IMR-90 (cell line): ENCODE measurements at regions not wholly inside any gene's neighbourhood (a gene's known extent, or its start where the extent isn't known, plus 50 kb on each side); places are given as distances from the start of the nearest gene placed in this dataset.

Experiments used
- BHLHE40 ChIP-seq: fragments of 150-350 bp; IDR thresholded peaks from 2 replicates; pipeline ENCODE4 v1.6.1; 2016; ENCODE audit warnings: mild to moderate bottlenecking, low read depth, low read length
- CEBPB ChIP-seq: IDR thresholded peaks from 2 replicates; pipeline ENCODE4 v1.6.1; 2012; ENCODE audit warnings: low read depth, low read length, improper control_type of control experiment
- CHD1 ChIP-seq: IDR thresholded peaks from 2 replicates; pipeline ENCODE4 v1.6.1; 2012; ENCODE audit warnings: low read depth, low read length, improper control_type of control experiment
- ELK1 ChIP-seq: fragments of 150-350 bp; IDR thresholded peaks from 2 replicates; pipeline ENCODE4 v1.6.1; 2016; ENCODE audit warnings: low read depth, mild to moderate bottlenecking, low read length, moderate library complexity, borderline replicate concordance
- FOS ChIP-seq: fragments of 150-350 bp; IDR thresholded peaks from 2 replicates; pipeline ENCODE4 v1.6.1; 2016; ENCODE audit warnings: low read depth, low read length
- MAZ ChIP-seq: IDR thresholded peaks from 2 replicates; pipeline ENCODE4 v1.6.1; 2012; ENCODE audit warnings: low read depth, mild to moderate bottlenecking, low read length, improper control_type of control experiment, moderate library complexity, borderline replicate concordance
- MXI1 ChIP-seq: IDR thresholded peaks from 2 replicates; pipeline ENCODE4 v1.6.1; 2012; ENCODE audit warnings: low read depth, mild to moderate bottlenecking, low read length, moderate library complexity, borderline replicate concordance
- NFE2L2 ChIP-seq: fragments of 150-350 bp; IDR thresholded peaks from 2 replicates; pipeline ENCODE4 v1.6.1; 2016; ENCODE audit warnings: low read depth, mild to moderate bottlenecking, low read length
- POLR2A ChIP-seq: IDR thresholded peaks from 2 replicates; pipeline ENCODE4 v1.6.1; 2012; ENCODE audit warnings: mild to moderate bottlenecking, low read depth, low read length
- RAD21 ChIP-seq: IDR thresholded peaks from 2 replicates; pipeline ENCODE4 v1.6.1; 2012; ENCODE audit warnings: low read length, improper control_type of control experiment
- RFX5 ChIP-seq: IDR thresholded peaks from 2 replicates; pipeline ENCODE4 v1.8.0; 2012; ENCODE audit warnings: low read depth, mild to moderate bottlenecking, low read length, moderate library complexity
- SMC3 ChIP-seq: fragments of 150-350 bp; IDR thresholded peaks from 2 replicates; pipeline ENCODE4 v1.6.1; 2016; ENCODE audit warnings: low read depth, mild to moderate bottlenecking, antibody characterized with exemption, low read length, moderate library complexity
- USF2 ChIP-seq: fragments of 150-350 bp; IDR thresholded peaks from 2 replicates; pipeline ENCODE4 v1.6.1; 2017; ENCODE audit warnings: mild to moderate bottlenecking, antibody characterized with exemption, low read length, low read depth
- TF ChIP-seq, protein P1 (sequence below): conservative IDR thresholded peaks from 2 replicates; pipeline ENCODE4 v1.5.1; 2012; ENCODE audit warnings: mild to moderate bottlenecking, low read depth, low read length, improper control_type of control experiment

- TF ChIP-seq, protein P1, sequence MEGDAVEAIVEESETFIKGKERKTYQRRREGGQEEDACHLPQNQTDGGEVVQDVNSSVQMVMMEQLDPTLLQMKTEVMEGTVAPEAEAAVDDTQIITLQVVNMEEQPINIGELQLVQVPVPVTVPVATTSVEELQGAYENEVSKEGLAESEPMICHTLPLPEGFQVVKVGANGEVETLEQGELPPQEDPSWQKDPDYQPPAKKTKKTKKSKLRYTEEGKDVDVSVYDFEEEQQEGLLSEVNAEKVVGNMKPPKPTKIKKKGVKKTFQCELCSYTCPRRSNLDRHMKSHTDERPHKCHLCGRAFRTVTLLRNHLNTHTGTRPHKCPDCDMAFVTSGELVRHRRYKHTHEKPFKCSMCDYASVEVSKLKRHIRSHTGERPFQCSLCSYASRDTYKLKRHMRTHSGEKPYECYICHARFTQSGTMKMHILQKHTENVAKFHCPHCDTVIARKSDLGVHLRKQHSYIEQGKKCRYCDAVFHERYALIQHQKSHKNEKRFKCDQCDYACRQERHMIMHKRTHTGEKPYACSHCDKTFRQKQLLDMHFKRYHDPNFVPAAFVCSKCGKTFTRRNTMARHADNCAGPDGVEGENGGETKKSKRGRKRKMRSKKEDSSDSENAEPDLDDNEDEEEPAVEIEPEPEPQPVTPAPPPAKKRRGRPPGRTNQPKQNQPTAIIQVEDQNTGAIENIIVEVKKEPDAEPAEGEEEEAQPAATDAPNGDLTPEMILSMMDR, result no peak
- TF ChIP-seq USF2 (no peak), RFX5 (no peak), POLR2A (no peak), ELK1 (no peak), SMC3 (no peak), RAD21 (no peak), NFE2L2 (no peak), CEBPB (no peak), BHLHE40 (no peak), MXI1 (no peak), CHD1 (no peak), MAZ (no peak), FOS (no peak)
These were observed 80.3 kb upstream of the AKIP1 start for GRCh38 chr11:8830641-8831040.
